Mammary epithelial cell (primary cell): ENCODE measurements at regions not wholly inside any gene's neighbourhood (a gene's known extent, or its start where the extent isn't known, plus 50 kb on each side); places are given as distances from the start of the nearest gene placed in this dataset.
"Not testable (repeated sequence)": the region's sequence is repeated elsewhere in the genome, so short reads cannot be mapped to it uniquely, and the experiment has no call there.

Source experiments
- CTCF ChIP-seq, 2 donors: IDR thresholded peaks in 1 of 2; conservative IDR thresholded peaks in 1 of 2; 2 replicates each; pipeline ENCODE4 v1.5.1; 2011 to 2012; ENCODE audit warnings: inconsistent platforms in 2 of 2, low read length in 2 of 2, mild to moderate bottlenecking in 2 of 2, control low read depth in 1 of 2, low read depth in 1 of 2; ENCODE audit not compliant: insufficient read depth in 1 of 2; ENCODE audit errors: extremely low read depth in 1 of 2
- EZH2 ChIP-seq: IDR thresholded peaks from 2 replicates; pipeline ENCODE4 v1.6.1; 2012; ENCODE audit warnings: low read length, inconsistent platforms, borderline replicate concordance

- TF ChIP-seq CTCF (conservative IDR thresholded peaks at IDR 0.05 in 1 of 2, IDR thresholded peaks at IDR 0.05 in 1 of 2; ENCODE audit: extremely low read depth in 1 of 2, insufficient read depth in 1 of 2, low read depth in 1 of 2, low read length in 2 of 2); EZH2: not testable (repeated sequence)
Observed at GRCh38 chr4:22624002-22624401, 68.7 kb upstream of the GBA3 start.
